ENCODE measurements at regions not wholly inside any gene's neighbourhood (a gene's known extent, or its start where the extent isn't known, plus 50 kb on each side); places are given as distances from the start of the nearest gene placed in this dataset.

GRCh38 chr16:79758615-79759346 is 158.2 kb upstream of the MAF start:
- no peak for TF ChIP-seq CTCF (IDR thresholded peaks at IDR 0.05; ENCODE audit: low read depth, low read length)

GRCh38 chr16:79757968-79758367 is 157.4 kb upstream of the MAF start:
- no peak for DNase-seq (ENCODE audit: low read depth, low spot score)
- no peak overlapping the region for H3K4me3 ChIP-seq (ENCODE audit: low read depth, low read length)
- in situ Hi-C loops (cut with HindIII; ENCODE audit: low sequenced_read_pairs): no loop called here
- TF ChIP-seq CTCF (IDR thresholded peaks at IDR 0.05; ENCODE audit: low read depth, low read length): no peak

More at GRCh38 chr16:79758615-79759346, 158.2 kb upstream of the MAF start:
- peak; percentile 20 for DNase-seq (ENCODE audit: low read depth, low spot score)
- in situ Hi-C loops (cut with HindIII; ENCODE audit: low sequenced_read_pairs): no loop called here
- H3K4me3 ChIP-seq (ENCODE audit: low read depth, low read length): no peak overlapping the region

- in situ Hi-C loops (cut with HindIII; ENCODE audit: low sequenced_read_pairs): no loop called here
- no peak overlapping the region for H3K4me3 ChIP-seq (ENCODE audit: low read depth, low read length)
- TF ChIP-seq CTCF (IDR thresholded peaks at IDR 0.05; ENCODE audit: low read depth, low read length): no peak
- no peak for DNase-seq (ENCODE audit: low read depth, low spot score)
Observed at GRCh38 chr16:79757163-79757562, 156.6 kb upstream of the MAF start.

DNA sequence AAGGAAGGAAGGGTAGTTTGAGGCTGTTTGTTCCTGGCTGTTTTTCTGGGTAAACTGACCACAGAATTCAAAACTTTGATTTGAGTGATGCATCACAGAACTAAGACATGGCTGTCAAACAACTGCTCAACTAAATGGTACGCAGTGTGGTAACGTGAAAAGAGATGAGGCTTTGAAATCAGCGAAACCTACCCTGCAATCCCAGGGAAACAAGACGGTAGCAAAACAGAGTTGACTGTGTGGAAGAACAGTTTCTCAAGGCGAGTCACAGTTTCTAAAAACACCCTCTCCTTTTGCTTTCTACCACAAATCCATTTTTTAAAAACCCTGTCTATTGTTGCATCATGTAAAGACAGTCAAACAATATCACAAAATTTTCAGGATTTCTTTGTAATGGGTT is 156.0 kb upstream of the MAF start:
- H3K4me3 ChIP-seq (ENCODE audit: low read depth, low read length): no peak overlapping the region
- no peak for TF ChIP-seq CTCF (IDR thresholded peaks at IDR 0.05; ENCODE audit: low read depth, low read length)
- DNase-seq (ENCODE audit: low read depth, low spot score): no peak
- in situ Hi-C loops (cut with HindIII; ENCODE audit: low sequenced_read_pairs): no loop called here

GRCh38 chr16:79754501-79754900 is 154.0 kb upstream of the MAF start:
- TF ChIP-seq CTCF (IDR thresholded peaks at IDR 0.05; ENCODE audit: low read depth, low read length): no peak
- in situ Hi-C loops (cut with HindIII; ENCODE audit: low sequenced_read_pairs): no loop called here
- no peak overlapping the region for H3K4me3 ChIP-seq (ENCODE audit: low read depth, low read length)
- DNase-seq (ENCODE audit: low read depth, low spot score): peak; percentile 41

- no peak overlapping the region for H3K4me3 ChIP-seq (ENCODE audit: low read depth, low read length)
- no peak for TF ChIP-seq CTCF (IDR thresholded peaks at IDR 0.05; ENCODE audit: low read depth, low read length)
Observed at GRCh38 chr16:79754081-79754480, 153.5 kb upstream of the MAF start.

More at GRCh38 chr16:79754081-79754480, 153.5 kb upstream of the MAF start:
- in situ Hi-C loops (cut with HindIII; ENCODE audit: low sequenced_read_pairs): no loop called here
- DNase-seq (ENCODE audit: low read depth, low spot score): no peak
